ENCODE measurements at regions not wholly inside any gene's neighbourhood (a gene's known extent, or its start where the extent isn't known, plus 50 kb on each side); places are given as distances from the start of the nearest gene placed in this dataset.

DNA sequence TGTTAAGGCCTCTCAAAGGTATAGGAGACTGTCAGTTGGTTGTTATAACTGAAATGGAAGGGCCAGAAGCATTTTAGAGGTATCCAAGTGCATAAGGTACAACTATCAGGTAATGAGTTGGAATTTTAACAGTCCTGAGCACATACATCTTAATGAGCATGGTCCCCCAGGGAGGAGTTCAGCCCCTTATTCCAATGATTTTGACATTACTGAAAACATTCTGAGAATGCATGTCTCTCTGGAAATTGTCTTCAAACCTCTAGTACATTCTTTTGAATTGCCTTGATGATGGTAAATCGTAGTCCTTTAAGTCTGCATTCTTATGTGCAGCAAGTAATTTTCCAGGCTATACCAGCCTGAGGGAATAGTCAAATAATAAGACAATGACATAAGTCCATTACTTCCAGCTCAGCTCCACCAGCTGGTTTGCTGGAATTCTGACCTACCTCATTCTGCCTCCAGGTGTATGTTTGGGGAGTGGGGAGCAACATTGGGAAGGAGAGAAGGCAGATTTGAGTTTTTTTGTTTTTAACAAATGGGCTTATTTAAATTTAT, 239.2 kb downstream of the MSRB3 start:
- no peak for DNase-seq (ENCODE audit: low spot score)

DNA sequence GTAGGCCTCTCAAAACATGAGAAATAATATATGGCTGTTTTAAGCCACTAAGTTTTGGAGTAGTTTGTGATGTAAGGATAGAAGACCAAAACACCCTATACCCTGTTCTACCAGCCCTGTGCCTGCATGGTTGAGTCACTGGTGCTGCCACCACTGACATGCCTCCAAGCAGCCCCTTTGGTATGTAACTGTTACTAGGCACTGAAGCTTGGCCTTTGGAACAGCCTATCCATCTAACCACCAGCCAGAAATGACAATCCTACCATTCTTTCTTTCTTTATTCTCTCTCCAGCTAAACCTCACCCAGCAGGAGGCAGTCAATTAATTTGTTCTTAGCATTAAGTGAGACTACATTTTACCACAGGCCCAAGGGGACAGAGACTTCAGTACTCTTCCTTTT, 240.3 kb downstream of the MSRB3 start:
- no peak for DNase-seq (ENCODE audit: low spot score)

GRCh38 chr12:65520658-65521057, 242.2 kb downstream of the MSRB3 start:
- no peak for DNase-seq (ENCODE audit: low spot score)

GRCh38 chr12:65522956-65523860, 244.7 kb downstream of the MSRB3 start:
- no peak for DNase-seq (ENCODE audit: low spot score)

- no peak for DNase-seq (ENCODE audit: low spot score)
Observed at GRCh38 chr12:65524666-65525065, 246.2 kb downstream of the MSRB3 start.

GRCh38 chr12:65525491-65526141, 247.1 kb downstream of the MSRB3 start:
- no peak for DNase-seq (ENCODE audit: low spot score)

DNA sequence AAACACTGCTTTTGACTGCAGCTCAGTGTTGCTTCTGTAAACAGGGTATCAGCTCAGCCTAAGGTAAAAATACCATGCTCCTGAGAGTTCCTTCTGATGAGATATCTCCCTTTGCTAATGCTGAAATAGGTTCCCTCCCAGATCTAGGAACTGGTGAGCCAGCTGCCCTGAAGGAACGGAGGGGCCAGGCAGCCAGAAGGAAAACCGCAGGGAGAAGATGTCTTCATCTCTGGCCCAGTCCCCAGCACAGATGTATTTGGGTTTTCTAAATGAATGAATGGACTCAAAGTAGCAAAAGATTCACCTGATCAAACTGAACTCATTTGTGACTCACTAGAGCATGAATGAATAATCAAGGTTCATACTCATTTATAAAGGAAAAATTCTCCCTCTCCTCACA, 247.8 kb downstream of the MSRB3 start:
- DNase-seq (ENCODE audit: low spot score), result no peak

DNA sequence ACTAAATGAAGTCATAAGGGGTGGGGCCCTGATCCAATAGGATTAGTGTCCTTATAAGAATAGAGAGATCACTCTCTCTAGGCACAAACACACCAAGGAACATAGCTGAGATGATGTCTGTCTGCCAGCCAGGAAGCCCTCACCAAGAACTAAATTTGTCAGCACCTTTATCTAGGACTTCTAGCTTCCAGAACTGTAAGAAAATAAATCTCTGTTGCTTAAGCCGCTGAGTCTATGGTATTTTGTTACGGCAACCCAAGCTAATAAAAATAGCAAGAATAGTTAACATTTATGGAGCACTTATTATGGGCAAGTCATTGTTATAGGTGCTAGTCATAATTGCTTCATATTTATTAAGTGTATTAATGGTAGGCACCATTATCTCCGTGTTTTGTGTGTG, 249.6 kb downstream of the MSRB3 start:
- DNase-seq (ENCODE audit: low spot score), result no peak

GRCh38 chr12:65529106-65529505, 250.6 kb downstream of the MSRB3 start:
- no peak for DNase-seq (ENCODE audit: low spot score)

DNA sequence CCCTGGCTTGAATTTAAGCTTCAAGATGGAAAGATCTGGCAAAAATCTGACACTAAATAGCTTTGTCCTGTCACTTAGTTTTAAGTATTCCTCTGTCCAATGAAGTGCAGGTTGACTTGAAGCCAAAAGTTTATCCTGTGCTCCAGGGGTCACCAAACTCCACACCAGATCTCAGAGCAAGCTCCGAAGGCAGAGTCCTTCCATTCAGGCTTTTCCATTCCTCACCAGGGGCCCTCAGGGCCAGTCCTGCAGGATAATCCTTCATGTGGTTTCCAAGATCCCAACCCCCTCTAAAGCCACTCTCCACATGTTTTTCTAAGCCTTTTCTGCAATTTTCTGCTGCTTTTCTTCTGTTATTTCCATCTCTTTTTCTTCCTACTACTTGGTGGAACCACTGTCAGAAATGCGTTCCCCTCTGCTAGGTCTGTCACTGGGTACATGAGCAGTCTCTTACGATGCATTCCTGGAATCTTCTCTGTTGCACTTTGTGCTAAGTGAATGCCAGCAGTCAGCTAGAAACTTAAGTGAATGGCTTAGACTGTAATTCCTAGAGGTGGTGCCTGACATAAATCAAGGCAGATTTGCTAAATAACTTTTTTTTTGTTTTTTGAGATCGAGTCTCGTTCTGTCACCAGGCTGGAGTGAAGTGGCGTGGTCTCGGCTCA, 251.4 kb downstream of the MSRB3 start:
- DNase-seq (ENCODE audit: low spot score), result no peak

GRCh38 chr12:65532162-65532561, 253.7 kb downstream of the MSRB3 start:
- no peak for DNase-seq (ENCODE audit: low spot score)

DNA sequence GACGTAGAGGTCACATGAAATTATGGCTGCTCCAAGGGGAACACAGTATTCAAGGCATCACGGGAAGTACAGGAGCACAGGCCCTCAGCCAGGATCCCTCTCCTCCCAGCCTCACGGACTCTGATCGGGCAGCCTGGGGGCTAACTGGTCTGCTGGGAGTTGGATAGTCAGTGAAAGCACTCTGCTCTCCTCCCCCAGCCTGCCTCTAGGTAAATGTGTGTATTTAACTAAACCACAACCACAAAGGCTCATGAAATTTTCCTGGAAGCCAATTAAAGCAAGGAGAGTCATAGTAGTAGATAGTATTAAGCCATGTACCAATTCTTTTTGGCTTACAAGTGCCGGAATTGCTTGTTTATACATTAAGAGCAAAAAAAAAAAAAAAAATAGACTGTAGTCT, 254.3 kb downstream of the MSRB3 start:
- DNase-seq (ENCODE audit: low spot score), result no peak

DNA sequence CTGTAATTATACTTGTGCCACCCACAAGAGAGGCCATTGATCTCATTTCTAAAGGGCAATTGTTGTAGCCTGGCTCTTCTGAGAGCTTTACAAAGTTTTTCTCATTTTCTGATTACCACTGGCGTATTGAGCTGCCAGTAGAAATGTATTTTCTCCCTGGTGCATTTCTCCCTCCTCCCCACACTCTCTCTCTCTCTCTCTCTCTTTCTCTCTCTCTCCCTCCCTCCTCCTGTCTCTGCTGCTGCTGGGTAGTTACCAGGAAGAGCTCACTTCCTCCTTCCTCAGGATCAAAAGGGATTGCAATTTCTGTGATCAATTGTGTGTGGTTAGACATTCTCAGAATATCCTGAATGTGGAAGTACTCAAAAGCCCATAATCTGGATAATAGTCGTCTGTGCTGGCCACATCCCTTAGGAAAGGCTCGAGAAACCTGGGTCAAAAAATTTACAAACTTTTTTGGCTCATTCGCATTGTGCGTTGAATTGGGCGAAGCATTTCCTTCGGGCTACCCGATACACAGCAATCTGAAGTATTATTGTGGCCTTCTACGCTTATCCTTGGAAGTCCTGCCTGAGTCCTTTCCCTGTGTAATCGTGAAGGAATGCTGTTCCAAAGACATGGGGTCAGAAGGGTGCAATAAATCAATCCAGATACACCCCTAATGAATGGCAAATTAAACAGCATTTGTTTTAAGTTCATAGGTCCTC, 254.8 kb downstream of the MSRB3 start:
- no peak for DNase-seq (ENCODE audit: low spot score)

- DNase-seq (ENCODE audit: low spot score), result no peak
Observed at GRCh38 chr12:65534238-65534841, 255.9 kb downstream of the MSRB3 start.

DNA sequence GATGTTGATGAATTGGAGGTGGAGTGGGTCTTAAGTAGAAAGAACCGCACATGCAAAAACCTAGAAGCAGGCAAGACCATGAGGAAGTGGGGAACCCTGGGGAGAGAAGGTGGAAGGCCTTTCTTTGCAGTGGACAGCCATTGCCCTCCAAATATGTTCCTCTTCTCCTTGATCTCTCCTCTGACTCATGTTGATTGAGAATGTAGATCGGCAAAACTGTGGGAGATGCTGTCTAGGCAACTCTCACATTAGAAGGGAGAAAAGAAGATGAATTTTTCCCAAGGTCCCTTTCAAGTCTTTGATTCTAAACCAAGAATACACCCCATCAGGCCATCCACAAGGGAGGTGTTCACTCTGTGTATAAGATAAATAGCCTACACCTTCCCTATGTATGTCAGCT, 257.5 kb downstream of the MSRB3 start:
- no peak for DNase-seq (ENCODE audit: low spot score)

DNA sequence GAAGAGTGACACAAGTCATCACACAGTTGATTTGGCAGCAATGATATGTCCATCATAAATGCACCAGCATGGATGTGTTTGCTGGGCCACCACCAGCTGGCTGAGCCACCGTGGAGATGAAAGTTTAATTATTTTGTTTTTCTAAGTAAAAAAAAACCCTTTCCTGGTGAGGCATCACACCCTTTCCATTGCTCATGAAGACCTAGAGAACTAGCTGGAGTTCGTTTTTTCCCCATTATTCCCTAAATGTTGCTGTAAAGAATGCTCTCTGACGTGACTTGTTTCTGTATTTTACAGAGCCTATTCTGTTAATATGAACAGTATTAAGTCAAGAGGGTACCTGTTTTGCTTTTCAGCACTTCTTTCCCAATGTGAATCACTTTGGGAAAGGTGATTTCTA, 257.9 kb downstream of the MSRB3 start:
- no peak for DNase-seq (ENCODE audit: low spot score)

DNA sequence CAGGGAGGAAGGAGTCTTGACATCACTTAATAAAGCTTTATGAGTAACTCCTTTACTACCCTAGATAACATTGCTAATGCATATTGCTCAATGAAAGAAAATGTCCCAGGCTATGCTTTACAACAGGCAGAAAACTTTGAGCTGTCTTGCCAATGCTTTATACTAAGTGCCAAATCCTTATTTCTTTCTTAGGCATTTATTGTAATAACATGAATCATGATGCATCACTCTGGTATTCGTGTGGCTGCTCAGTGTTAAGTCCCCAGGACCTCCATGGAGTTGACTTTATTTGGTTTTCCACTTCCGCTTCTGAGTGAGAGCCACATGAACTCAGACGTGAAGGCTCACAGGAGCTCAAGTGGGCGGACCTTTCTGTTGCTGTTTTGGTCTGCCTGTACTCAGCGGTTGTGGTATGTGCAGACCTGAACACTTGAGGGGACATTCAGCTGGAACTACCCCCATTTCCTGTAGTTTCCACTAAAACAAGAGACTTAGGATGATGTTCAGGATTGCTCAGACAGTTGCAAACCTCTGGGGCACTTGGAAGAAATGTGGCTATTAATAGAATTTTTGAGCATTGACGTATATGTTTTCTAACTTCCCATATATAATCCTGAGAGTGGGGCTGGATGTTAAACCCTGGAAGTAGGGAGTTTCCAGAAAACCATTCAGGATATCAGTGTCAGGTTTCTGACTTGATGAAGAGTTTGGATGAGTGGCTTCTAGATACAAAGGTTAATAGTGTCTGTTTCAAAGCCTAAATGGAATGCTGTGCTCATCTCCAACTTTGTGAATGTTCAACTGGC, 258.6 kb downstream of the MSRB3 start:
- no peak for DNase-seq (ENCODE audit: low spot score)

DNA sequence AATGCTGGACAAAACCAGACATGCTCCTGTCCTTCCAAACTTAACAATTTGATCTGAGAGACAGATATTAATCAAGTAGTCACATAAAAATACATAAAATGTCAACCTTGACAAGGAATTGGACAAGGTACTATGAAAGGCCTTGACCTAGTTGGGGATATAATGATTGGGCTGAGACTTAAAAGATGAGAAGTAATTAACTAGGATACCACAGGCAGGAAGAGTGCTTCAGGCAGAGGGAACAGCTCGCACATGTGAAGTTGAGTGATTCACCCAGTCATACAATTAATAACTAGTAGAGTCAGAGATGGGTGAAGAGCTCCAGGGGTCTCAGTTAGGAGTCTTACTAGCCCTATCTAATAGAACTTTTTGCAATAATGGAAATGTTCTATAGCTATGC, 259.5 kb downstream of the MSRB3 start:
- no peak for DNase-seq (ENCODE audit: low spot score)

DNA sequence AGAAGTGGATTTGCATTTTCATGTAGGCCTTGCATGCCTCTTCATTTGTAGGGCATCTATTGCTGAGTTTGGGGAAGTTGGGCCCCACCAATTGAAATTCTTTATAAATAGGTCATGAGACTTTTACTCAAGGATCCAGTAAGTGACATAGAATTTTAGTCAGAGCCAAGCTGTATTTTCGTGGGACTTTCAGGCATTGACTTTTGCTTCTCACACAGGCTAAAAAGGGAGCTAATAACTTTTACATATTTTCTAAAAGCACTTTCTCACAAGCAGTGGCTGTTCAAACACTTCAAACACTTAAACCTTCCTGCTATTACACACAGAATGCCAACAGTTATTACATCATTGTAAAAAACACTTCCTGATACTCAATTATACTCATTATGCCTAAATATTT, 260.5 kb downstream of the MSRB3 start:
- DNase-seq (ENCODE audit: low spot score), result no peak

GRCh38 chr12:65540140-65540539, 261.7 kb downstream of the MSRB3 start:
- no peak for DNase-seq (ENCODE audit: low spot score)

DNA sequence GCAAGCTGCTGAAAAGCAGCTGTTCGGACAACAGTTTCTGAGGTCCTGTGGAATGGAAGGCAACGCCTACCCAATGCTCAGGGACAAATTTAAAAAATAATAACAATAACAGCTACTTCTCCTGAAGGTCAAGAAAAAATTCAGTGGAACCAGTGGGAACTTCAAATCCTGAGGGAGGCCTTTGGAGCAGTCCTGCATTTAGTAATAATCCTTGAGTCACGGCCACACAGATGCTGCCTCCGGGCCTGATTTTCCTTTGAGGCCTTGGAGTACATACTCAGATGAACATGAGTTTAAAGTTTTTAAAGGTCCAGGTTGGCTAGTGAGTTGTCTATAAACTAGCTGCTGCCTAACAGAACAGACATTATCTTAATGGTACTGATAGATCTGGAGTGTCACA, 268.0 kb downstream of the MSRB3 start:
- no peak for DNase-seq (ENCODE audit: low spot score)
